ENCODE measurements at regions not wholly inside any gene's neighbourhood (a gene's known extent, or its start where the extent isn't known, plus 50 kb on each side); places are given as distances from the start of the nearest gene placed in this dataset.

DNA sequence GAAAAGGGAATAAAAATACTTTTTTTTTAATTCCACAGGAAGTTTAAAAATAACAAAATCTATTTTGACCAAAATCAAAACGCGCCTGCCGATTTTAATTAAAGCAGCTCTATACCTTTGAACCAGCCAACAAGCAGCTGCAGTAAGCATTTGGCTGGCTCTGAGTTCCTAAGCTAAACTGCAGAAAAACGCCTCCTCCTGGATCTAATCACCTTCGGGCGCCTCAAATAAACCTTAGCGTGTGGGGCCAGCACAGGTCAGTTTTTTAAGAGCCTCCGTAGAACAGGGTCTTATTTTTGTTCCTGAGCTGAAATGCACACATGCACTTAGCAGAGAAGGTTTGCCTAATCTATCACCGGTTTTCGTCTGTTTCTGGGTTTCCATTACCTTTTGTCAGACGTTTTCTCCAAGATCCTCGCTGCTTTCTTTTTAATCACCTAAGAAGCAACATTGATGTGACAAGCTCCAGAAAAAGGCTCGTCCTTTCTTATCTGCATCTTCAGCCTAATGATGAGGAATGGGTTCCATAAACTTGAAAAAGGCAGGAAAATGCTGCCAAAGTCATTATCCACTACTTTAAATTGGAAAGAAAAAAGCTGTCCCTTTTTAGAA is 64.7 kb upstream of the HNRNPA3 start:
- TF ChIP-seq GATA2 (IDR thresholded peaks at IDR 0.05; ENCODE audit: low read depth, low read length) (no peak), GATA3 (IDR thresholded peaks at IDR 0.05; ENCODE audit: low read depth, low read length) (no peak)

Data from SH-SY5Y (cell line).